Esophagus squamous epithelium (tissue), 5 donors: ENCODE measurements at regions not wholly inside any gene's neighbourhood (a gene's known extent, or its start where the extent isn't known, plus 50 kb on each side); places are given as distances from the start of the nearest gene placed in this dataset.

Source experiments
- DNase-seq: peaks from one replicate; lab custom pipeline; 2025; lab: John Stamatoyannopoulos, UW
- H3K27ac ChIP-seq, 4 donors: fragments of 200-600 bp; sonication (generic); one replicate each; pipeline ENCODE4 v1.5.1; 2016 to 2019; ENCODE audit warnings: mild to moderate bottlenecking in 1 of 4
- H3K27me3 ChIP-seq, 4 donors: fragments of 200-600 bp; sonication (generic); 1 replicate in 3 of 4; 2 replicates in 1 of 4; pipeline versions ENCODE4 v1.5.1 to v1.6.0; 2017 to 2021; ENCODE audit warnings: antibody characterized with exemption in 1 of 4
- H3K36me3 ChIP-seq, 3 donors: fragments of 200-600 bp; sonication (generic); one replicate each; pipeline ENCODE4 v1.5.1; 2016 to 2019
- H3K4me1 ChIP-seq, 3 donors: fragments of 200-600 bp; sonication (generic); one replicate each; pipeline ENCODE4 v1.5.1; 2017 to 2019
- H3K4me3 ChIP-seq, 4 donors: fragments of 200-600 bp; sonication (generic); 1 replicate in 3 of 4; 2 replicates in 1 of 4; pipeline ENCODE4 v1.5.1; 2016 to 2019; ENCODE audit warnings: mild to moderate bottlenecking in 2 of 4, moderate library complexity in 1 of 4
- H3K9me3 ChIP-seq, 3 donors: fragments of 200-600 bp; sonication (generic); one replicate each; pipeline ENCODE4 v1.5.1; 2016 to 2019
- CTCF ChIP-seq, 6 experiments: fragments of 450-650 bp in 4 of 6; fragments of 200-600 bp in 2 of 6; sonication (generic) in 2 of 6; IDR thresholded peaks; one replicate each; pipeline ENCODE4 v1.5.1; 2016 to 2019; ENCODE audit warnings: antibody characterized with exemption in 6 of 6, mild to moderate bottlenecking in 4 of 6, moderate library complexity in 4 of 6
- POLR2A ChIP-seq, 4 donors: fragments of 450-650 bp; IDR thresholded peaks; one replicate each; pipeline ENCODE4 v1.6.1; 2017; ENCODE audit warnings: antibody characterized with exemption in 4 of 4, mild to moderate bottlenecking in 4 of 4, moderate library complexity in 3 of 4
- WGBS, 2 donors: methylation state at CpG; one replicate each; pipeline ENCODE4 v1.1.5; 2018; 5-methylcytosine and 5-hydroxymethylcytosine counted together
- intact Hi-C: fragments of 100-400 bp; cut with DNase I; formaldehyde crosslinking; loops from one replicate; pipeline ENCODE4 v1.15.0; 2022
- donor health status: DM: yes; HTN: yes; CAD: no.

DNA sequence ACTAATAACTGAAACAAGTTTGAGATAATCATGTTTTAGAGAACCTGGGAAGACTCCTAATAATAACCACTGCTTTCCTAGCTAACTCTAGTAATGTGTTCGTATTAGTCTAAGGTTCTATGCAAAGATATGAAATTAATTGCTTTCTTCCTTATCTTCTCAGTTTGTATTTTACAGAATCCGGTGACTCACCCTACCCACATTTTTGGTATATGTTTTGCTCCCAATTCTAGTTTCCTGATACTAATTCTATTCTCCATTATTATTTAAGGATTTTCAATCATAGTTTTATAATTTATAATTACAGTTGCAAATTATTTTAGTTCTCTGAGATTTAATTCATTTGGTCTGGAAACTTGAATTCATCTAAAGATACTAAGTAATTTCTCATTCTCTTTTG, 394.6 kb upstream of the SETBP1 start:
- no peaks in the 10 kb centered on the region for H3K9me3 ChIP-seq
- H3K4me1 ChIP-seq, result no peaks in the 10 kb centered on the region
- H3K27ac ChIP-seq, result no peak overlapping the region
- intact Hi-C loops, result no loop called here
- TF ChIP-seq POLR2A (IDR thresholded peaks at IDR 0.05), result no peak
- TF ChIP-seq CTCF (IDR thresholded peaks at IDR 0.05), result no peak
- WGBS, 2 donors, result 75 to 85% methylated on average over 2 of the region's 2 CpGs
- no peaks in the 10 kb centered on the region for H3K36me3 ChIP-seq
- no peaks in the 10 kb centered on the region for H3K27me3 ChIP-seq
- DNase-seq, result no peak
- H3K4me3 ChIP-seq, result no peak overlapping the region

- intact Hi-C loops, result no loop called here
- Histone ChIP-seq H3K27ac (no peak overlapping the region), H3K4me3 (no peak overlapping the region), H3K9me3 (no peaks in the 10 kb centered on the region), H3K4me1 (no peaks in the 10 kb centered on the region), H3K36me3 (no peaks in the 10 kb centered on the region), H3K27me3 (no peaks in the 10 kb centered on the region)
- TF ChIP-seq CTCF (IDR thresholded peaks at IDR 0.05), result no peak
- no peak for TF ChIP-seq POLR2A (IDR thresholded peaks at IDR 0.05)
- DNase-seq, result no peak
- 72 to 82% methylated on average over 3 to 4 of the region's 4 CpGs for WGBS, 2 donors
Observed at GRCh38 chr18:44290366-44290977, 390.2 kb upstream of the SETBP1 start.

DNA sequence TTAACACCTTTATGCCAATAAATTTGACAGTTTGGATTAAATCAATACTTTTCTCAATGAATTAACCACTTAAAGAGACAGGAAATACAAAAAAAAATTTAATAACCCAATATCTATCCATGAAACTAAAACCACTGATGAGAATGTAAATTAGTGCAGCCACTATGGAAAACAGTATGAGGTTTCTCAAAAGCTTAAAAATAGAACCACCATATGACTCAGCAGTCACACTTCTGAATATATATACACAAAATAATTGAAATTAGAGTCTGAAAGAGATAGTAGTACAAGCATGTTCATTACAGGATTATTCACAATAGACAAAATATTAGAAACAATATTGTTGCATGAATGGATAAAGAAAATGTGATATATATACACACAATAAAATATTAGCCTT, 382.1 kb upstream of the SETBP1 start:
- DNase-seq, result no peak
- H3K36me3 ChIP-seq, result no peaks in the 10 kb centered on the region

DNA sequence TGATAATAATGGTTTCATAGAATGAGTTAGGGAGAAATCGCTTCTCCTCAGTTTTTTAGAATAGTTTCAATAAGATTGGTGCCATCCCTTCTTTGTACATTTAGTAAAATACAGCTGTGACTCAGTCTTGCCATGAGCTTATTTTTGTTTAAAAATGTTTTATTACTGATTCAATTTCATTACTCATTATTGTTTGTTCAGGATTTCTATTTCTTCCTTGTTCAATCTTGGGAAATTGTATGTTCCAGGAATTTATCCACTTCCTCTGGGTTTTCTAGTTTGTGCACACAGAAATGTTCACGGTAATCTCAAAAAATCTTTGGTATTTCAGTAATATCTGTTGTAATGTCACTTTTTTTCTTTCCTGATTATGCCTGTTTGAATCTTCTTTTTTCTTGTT, 371.5 kb upstream of the SETBP1 start:
- DNase-seq, result no peak
- Histone ChIP-seq H3K27ac (no peak overlapping the region), H3K27me3 (no peaks in the 10 kb centered on the region), H3K36me3 (no peaks in the 10 kb centered on the region), H3K9me3 (no peaks in the 10 kb centered on the region), H3K4me3 (no peak overlapping the region), H3K4me1 (no peaks in the 10 kb centered on the region)
- WGBS, 2 donors, result 34 to 45% methylated on average over 2 of the region's 2 CpGs
- intact Hi-C loops, result no loop called here
- no peak for TF ChIP-seq POLR2A (IDR thresholded peaks at IDR 0.05)
- no peak for TF ChIP-seq CTCF (IDR thresholded peaks at IDR 0.05)

More for the DNA sequence above, 382.1 kb upstream of the SETBP1 start:
- intact Hi-C loops, result no loop called here
- Histone ChIP-seq H3K9me3 (peaks cover 0 to 7% (median 0%) of the 10 kb centered on the region in 3 donors), H3K4me3 (no peak overlapping the region), H3K27ac (no peak overlapping the region), H3K27me3 (no peaks in the 10 kb centered on the region), H3K4me1 (no peaks in the 10 kb centered on the region)
- TF ChIP-seq CTCF (IDR thresholded peaks at IDR 0.05), result no peak
- no peak for TF ChIP-seq POLR2A (IDR thresholded peaks at IDR 0.05)

DNA sequence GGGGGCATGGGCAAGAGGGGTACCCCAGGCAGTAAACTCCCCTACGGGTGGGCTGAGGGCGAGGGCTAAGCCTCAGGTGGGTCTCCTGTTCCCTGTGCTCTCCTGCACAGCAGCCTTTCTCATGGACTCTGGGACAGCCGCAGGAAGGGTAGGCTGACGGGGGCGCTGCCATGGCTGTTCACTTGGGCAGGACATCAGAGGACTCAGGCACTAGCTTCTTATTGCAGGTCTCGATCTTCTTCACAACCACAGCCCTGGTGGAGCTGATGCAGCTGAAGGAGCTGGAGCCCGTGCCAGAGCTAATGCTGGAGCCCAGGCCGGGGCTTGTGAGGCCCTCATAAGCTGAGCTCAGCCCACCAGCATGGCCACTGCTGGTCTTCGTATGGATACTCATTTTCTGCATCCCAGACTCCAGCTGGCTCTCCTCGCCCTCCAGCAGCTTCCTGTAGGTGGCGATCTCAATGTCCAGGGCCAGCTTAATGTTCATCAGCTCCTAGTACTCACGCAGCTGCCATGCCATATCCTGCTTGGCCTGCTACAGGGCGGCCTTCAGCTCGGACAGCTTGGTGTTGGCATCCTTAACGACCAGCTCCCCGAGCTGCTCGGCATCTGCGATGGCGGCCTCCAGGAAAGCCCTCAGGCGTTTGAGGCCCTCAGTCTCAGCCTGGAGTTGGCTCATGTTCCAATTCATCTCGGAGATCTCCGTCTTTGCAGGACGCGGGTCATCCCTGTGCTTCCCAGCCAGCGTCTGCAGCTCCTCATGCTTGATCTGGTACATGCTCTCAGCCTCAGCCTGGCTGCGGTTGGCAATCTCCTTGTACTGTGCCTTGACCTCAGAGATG, 359.8 kb upstream of the SETBP1 start:
- TF ChIP-seq POLR2A (IDR thresholded peaks at IDR 0.05), result no peak
- no peak for TF ChIP-seq CTCF (IDR thresholded peaks at IDR 0.05)
- Histone ChIP-seq H3K27ac (no peak overlapping the region), H3K36me3 (no peaks in the 10 kb centered on the region), H3K4me3 (no peak overlapping the region), H3K4me1 (no peaks in the 10 kb centered on the region), H3K27me3 (no peaks in the 10 kb centered on the region), H3K9me3 (no peaks in the 10 kb centered on the region)
- intact Hi-C loops, result no loop called here
- 92 to 95% methylated on average over 10 to 12 of the region's 26 CpGs for WGBS, 2 donors
- DNase-seq, result no peak
